ENCODE measurements at regions not wholly inside any gene's neighbourhood (a gene's known extent, or its start where the extent isn't known, plus 50 kb on each side); places are given as distances from the start of the nearest gene placed in this dataset.

GRCh38 chr3:146861262-146861661 lies 256.1 kb upstream of the PLSCR5 start:
- H3K4me3 ChIP-seq (ENCODE audit: low read depth, low read length), result no peak overlapping the region
- no peak for DNase-seq (ENCODE audit: low read depth)
- no peak for TF ChIP-seq CTCF (IDR thresholded peaks at IDR 0.05; ENCODE audit: insufficient read depth, low read depth, low read length, missing control alignments)

- TF ChIP-seq CTCF (IDR thresholded peaks at IDR 0.05; ENCODE audit: insufficient read depth, low read depth, low read length, missing control alignments), result no peak
- no peak for DNase-seq (ENCODE audit: low read depth)
- no peak overlapping the region for H3K4me3 ChIP-seq (ENCODE audit: low read depth, low read length)
Observed at GRCh38 chr3:146854523-146854922, 249.4 kb upstream of the PLSCR5 start.

- no peak for TF ChIP-seq CTCF (IDR thresholded peaks at IDR 0.05; ENCODE audit: insufficient read depth, low read depth, low read length, missing control alignments)
- DNase-seq (ENCODE audit: low read depth), result no peak
Observed at GRCh38 chr3:146851665-146852064, 246.5 kb upstream of the PLSCR5 start.

GRCh38 chr3:146845361-146845760 lies 240.2 kb upstream of the PLSCR5 start:
- H3K4me3 ChIP-seq (ENCODE audit: low read depth, low read length), result no peak overlapping the region
- no peak for DNase-seq (ENCODE audit: low read depth)
- no peak for TF ChIP-seq CTCF (IDR thresholded peaks at IDR 0.05; ENCODE audit: insufficient read depth, low read depth, low read length, missing control alignments)

More at GRCh38 chr3:146851665-146852064, 246.5 kb upstream of the PLSCR5 start:
- no peak overlapping the region for H3K4me3 ChIP-seq (ENCODE audit: low read depth, low read length)

GRCh38 chr3:146843476-146843875 lies 238.3 kb upstream of the PLSCR5 start:
- DNase-seq (ENCODE audit: low read depth), result no peak
- TF ChIP-seq CTCF (IDR thresholded peaks at IDR 0.05; ENCODE audit: insufficient read depth, low read depth, low read length, missing control alignments), result no peak
- no peak overlapping the region for H3K4me3 ChIP-seq (ENCODE audit: low read depth, low read length)

GRCh38 chr3:146839727-146840375 lies 234.7 kb upstream of the PLSCR5 start:
- no peak for TF ChIP-seq CTCF (IDR thresholded peaks at IDR 0.05; ENCODE audit: insufficient read depth, low read depth, low read length, missing control alignments)
- no peak for DNase-seq (ENCODE audit: low read depth)
- H3K4me3 ChIP-seq (ENCODE audit: low read depth, low read length), result no peak overlapping the region

- H3K4me3 ChIP-seq (ENCODE audit: low read depth, low read length), result no peak overlapping the region
- no peak for DNase-seq (ENCODE audit: low read depth)
- TF ChIP-seq CTCF (IDR thresholded peaks at IDR 0.05; ENCODE audit: insufficient read depth, low read depth, low read length, missing control alignments), result no peak
Observed at GRCh38 chr3:146838221-146838620, 233.1 kb upstream of the PLSCR5 start.

Data from GM12865 (cell line).